Breast epithelium (tissue), 3 donors: ENCODE measurements at regions not wholly inside any gene's neighbourhood (a gene's known extent, or its start where the extent isn't known, plus 50 kb on each side); places are given as distances from the start of the nearest gene placed in this dataset.

Experiments used
- CTCF ChIP-seq, 3 donors: fragments of 450-650 bp; IDR thresholded peaks; one replicate each; pipeline ENCODE4 v1.5.1; 2016 to 2017; ENCODE audit warnings: antibody characterized with exemption in 3 of 3, mild to moderate bottlenecking in 3 of 3, moderate library complexity in 3 of 3
- POLR2A ChIP-seq: fragments of 450-650 bp; IDR thresholded peaks from one replicate; pipeline ENCODE4 v1.6.1; 2016; ENCODE audit warnings: antibody characterized with exemption, mild to moderate bottlenecking, moderate library complexity
- POLR2AphosphoS5 ChIP-seq, 3 donors: sonication (generic); formaldehyde crosslinking; IDR thresholded peaks; one replicate each; pipeline ENCODE4 v1.6.1; 2017; ENCODE audit warnings: antibody characterized with exemption in 3 of 3

GRCh38 chr6:95128439-95128838, 448.9 kb upstream of the MANEA start:
- TF ChIP-seq CTCF (IDR thresholded peaks at IDR 0.05): no peak
- TF ChIP-seq POLR2A: no peak
- TF ChIP-seq POLR2AphosphoS5 (IDR thresholded peaks at IDR 0.05): no peak
